Thyroid gland (tissue), 4 donors: ENCODE measurements at regions not wholly inside any gene's neighbourhood (a gene's known extent, or its start where the extent isn't known, plus 50 kb on each side); places are given as distances from the start of the nearest gene placed in this dataset.
"Not testable (repeated sequence)": the region's sequence is repeated elsewhere in the genome, so short reads cannot be mapped to it uniquely, and the experiment has no call there.

Experiments used
- DNase-seq, 2 donors: peaks; one replicate each; pipeline ENCODE4 v3.0.0-alpha.2; 2019
- H3K27ac ChIP-seq, 3 donors: fragments of 200-600 bp; sonication (generic); 1 replicate in 2 of 3; 2 replicates in 1 of 3; pipeline ENCODE4 v1.5.1; 2016 to 2019; ENCODE audit warnings: mild to moderate bottlenecking in 1 of 3, moderate library complexity in 1 of 3
- H3K27me3 ChIP-seq: fragments of 200-600 bp; sonication (generic); one replicate; pipeline ENCODE4 v1.5.1; 2019
- H3K36me3 ChIP-seq, 2 donors: fragments of 200-600 bp; sonication (generic); one replicate each; pipeline ENCODE4 v1.5.1; 2016 to 2019
- H3K4me1 ChIP-seq, 2 donors: fragments of 200-600 bp; sonication (generic); one replicate each; pipeline ENCODE4 v1.5.1; 2017 to 2019
- H3K4me3 ChIP-seq, 3 donors: fragments of 200-600 bp; sonication (generic); replicated peaks in 1 of 3; 1 replicate in 2 of 3; 2 replicates in 1 of 3; pipeline ENCODE4 v1.5.1; 2016; ENCODE audit warnings: mild to moderate bottlenecking in 1 of 3
- H3K9me3 ChIP-seq: fragments of 200-600 bp; sonication (generic); one replicate; pipeline ENCODE4 v1.5.1; 2017
- POLR2A ChIP-seq, 2 donors: fragments of 450-650 bp; IDR thresholded peaks; one replicate each; pipeline ENCODE4 v1.6.1; 2017; ENCODE audit warnings: antibody characterized with exemption in 2 of 2, mild to moderate bottlenecking in 2 of 2, moderate library complexity in 1 of 2
- WGBS, 2 donors: methylation state at CpG; one replicate each; pipeline ENCODE4 v1.1.5; 2017; 5-methylcytosine and 5-hydroxymethylcytosine counted together
- intact Hi-C: fragments of 100-400 bp; cut with DNase I; formaldehyde crosslinking; loops from one replicate; pipeline ENCODE4 v1.15.1; 2023
- TF ChIP-seq, protein P1 (sequence below), 6 experiments: fragments of 200-600 bp in 3 of 6; fragments of 450-650 bp in 3 of 6; sonication (generic) in 3 of 6; IDR thresholded peaks; one replicate each; pipeline ENCODE4 v1.5.1; 2016 to 2019; ENCODE audit warnings: antibody characterized with exemption in 6 of 6, mild to moderate bottlenecking in 2 of 6, inconsistent platforms in 1 of 6, moderate library complexity in 1 of 6

DNA sequence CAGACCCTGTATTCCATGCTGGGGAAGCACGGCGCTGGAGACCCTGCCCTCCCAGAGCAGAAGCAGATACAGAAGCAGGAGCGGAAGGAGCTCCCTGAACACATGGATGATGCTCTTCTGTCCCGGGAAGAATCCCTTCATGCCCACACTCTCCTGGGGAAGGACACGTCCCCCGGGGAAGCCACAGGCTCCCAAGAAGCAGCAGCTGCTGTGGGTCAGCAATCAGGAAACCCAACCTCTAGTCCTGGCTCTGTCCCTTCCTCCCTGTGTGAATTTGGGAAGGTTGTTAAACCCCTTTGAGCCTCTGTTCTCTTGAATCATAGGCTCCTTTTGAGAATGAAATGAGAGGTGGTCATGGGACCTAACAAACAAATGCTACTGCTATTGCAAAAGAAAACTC is 176.2 kb upstream of the TPM1 start:
- H3K27me3 ChIP-seq = no peaks in the 10 kb centered on the region
- no peak overlapping the region for H3K27ac ChIP-seq
- WGBS, 2 donors = 89% methylated on average over 3 to 6 of the region's 6 CpGs
- no peak overlapping the region for H3K4me3 ChIP-seq
- no peaks in the 10 kb centered on the region for H3K36me3 ChIP-seq
- DNase-seq = no peak
- H3K9me3 ChIP-seq = no peaks in the 10 kb centered on the region
- intact Hi-C loops = no loop called here
- TF ChIP-seq, protein P1, sequence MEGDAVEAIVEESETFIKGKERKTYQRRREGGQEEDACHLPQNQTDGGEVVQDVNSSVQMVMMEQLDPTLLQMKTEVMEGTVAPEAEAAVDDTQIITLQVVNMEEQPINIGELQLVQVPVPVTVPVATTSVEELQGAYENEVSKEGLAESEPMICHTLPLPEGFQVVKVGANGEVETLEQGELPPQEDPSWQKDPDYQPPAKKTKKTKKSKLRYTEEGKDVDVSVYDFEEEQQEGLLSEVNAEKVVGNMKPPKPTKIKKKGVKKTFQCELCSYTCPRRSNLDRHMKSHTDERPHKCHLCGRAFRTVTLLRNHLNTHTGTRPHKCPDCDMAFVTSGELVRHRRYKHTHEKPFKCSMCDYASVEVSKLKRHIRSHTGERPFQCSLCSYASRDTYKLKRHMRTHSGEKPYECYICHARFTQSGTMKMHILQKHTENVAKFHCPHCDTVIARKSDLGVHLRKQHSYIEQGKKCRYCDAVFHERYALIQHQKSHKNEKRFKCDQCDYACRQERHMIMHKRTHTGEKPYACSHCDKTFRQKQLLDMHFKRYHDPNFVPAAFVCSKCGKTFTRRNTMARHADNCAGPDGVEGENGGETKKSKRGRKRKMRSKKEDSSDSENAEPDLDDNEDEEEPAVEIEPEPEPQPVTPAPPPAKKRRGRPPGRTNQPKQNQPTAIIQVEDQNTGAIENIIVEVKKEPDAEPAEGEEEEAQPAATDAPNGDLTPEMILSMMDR (IDR thresholded peaks at IDR 0.05) = no peak
- TF ChIP-seq POLR2A (IDR thresholded peaks at IDR 0.05) = no peak
- no peaks in the 10 kb centered on the region for H3K4me1 ChIP-seq

DNA sequence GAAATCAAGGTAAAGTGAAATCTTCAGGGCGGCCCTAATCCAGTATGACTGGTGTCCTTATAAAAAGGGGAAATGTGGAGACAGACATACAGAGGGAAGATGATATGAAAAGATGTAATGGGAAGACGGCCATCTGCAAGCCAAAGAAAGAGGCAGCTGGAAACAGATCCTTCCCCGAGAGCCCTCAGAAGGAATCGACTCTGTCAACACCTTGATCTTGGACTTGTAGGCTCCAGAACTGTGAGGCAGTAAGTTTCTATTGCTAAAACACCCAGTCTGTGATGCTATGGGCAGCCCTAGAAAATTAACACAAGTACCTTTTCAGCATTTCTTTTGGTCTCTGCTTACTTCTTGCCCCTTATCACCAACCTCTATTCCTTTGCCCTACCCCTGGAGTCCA is 174.7 kb upstream of the TPM1 start:
- DNase-seq = no peak
- Histone ChIP-seq H3K27me3 (no peaks in the 10 kb centered on the region), H3K4me1 (no peaks in the 10 kb centered on the region), H3K4me3 (no peak overlapping the region), H3K27ac (no peak overlapping the region), H3K36me3 (no peaks in the 10 kb centered on the region), H3K9me3 (no peaks in the 10 kb centered on the region)
- WGBS, 2 donors = 80 to 90% methylated on average over 4 of the region's 4 CpGs
- intact Hi-C loops = no loop called here
- no peak for TF ChIP-seq POLR2A (IDR thresholded peaks at IDR 0.05)
- TF ChIP-seq, protein P1 (IDR thresholded peaks at IDR 0.05) = no peak

DNA sequence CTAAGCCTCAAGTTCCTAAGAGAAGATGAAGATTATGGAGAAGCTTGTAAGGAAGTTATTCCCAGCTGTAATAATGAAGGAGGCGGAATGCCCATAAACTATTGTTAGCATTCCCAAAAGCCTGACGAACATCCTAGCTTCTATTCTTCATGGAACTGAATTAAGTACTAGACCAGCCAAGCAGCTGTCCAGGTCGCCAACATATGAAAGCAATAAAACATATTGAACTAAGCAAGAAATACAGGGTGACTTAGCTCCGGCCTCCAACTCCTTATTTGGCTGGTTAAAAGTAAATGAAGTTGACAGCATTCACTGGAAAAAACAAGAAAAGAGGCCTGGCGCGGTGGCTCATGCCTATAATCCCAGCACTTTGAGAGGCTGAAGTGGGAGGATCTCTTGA is 174.0 kb upstream of the TPM1 start:
- intact Hi-C loops = no loop called here
- no peak for DNase-seq
- H3K4me1 ChIP-seq = no peaks in the 10 kb centered on the region
- TF ChIP-seq, protein P1 (IDR thresholded peaks at IDR 0.05) = no peak
- no peak for TF ChIP-seq POLR2A (IDR thresholded peaks at IDR 0.05)
- H3K27ac ChIP-seq = no peak overlapping the region
- H3K9me3 ChIP-seq = no peaks in the 10 kb centered on the region
- H3K4me3 ChIP-seq = no peak overlapping the region
- H3K36me3 ChIP-seq = no peaks in the 10 kb centered on the region
- H3K27me3 ChIP-seq = no peaks in the 10 kb centered on the region
- 84 to 86% methylated on average over 6 of the region's 6 CpGs for WGBS, 2 donors

DNA sequence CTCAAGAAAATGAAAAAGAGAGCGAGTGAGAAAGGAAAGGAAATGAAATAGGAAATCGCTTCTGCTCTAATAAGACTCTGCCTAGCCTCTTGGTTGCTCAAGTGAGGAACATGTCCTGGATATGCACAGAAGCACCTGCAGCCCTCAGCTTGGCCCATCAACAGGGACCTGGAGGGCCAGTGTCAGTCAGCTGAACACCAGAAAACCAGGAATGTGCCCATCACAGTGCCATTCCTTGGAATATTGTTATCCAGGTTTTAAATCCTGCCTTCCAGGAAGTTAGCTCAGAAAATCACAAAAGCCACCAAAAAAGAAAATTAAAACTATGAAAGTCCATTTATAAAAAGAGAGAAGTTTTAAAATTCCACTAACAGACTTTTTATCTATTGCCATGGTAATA is 173.4 kb upstream of the TPM1 start:
- H3K27me3 ChIP-seq = no peaks in the 10 kb centered on the region
- intact Hi-C loops = no loop called here
- no peak for DNase-seq
- 95 to 97% methylated on average over 2 of the region's 2 CpGs for WGBS, 2 donors
- no peaks in the 10 kb centered on the region for H3K9me3 ChIP-seq
- H3K36me3 ChIP-seq = no peaks in the 10 kb centered on the region
- H3K4me3 ChIP-seq = no peak overlapping the region
- H3K27ac ChIP-seq = no peak overlapping the region
- no peak for TF ChIP-seq POLR2A (IDR thresholded peaks at IDR 0.05)
- TF ChIP-seq, protein P1 (IDR thresholded peaks at IDR 0.05) = no peak
- H3K4me1 ChIP-seq = no peaks in the 10 kb centered on the region

DNA sequence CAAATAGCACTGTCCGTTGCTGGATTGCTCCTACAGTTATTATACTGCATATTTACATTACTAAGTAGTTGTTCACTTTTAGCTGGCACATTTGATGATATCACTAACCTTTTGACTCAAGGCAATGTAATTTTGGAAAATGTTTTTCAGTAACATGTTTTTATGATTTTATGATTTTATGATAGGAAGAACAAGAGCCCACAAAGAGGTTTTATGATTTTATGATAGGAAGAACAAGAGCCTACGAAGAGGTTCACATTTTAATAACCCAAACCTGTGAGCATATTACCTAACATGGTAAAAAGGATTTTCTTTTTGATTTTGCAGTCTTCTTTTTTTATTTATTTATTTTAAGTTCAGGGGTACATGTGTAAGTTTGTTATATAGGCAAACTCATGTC is 172.3 kb upstream of the TPM1 start:
- no peak overlapping the region for H3K27ac ChIP-seq
- TF ChIP-seq POLR2A (IDR thresholded peaks at IDR 0.05) = no peak
- TF ChIP-seq, protein P1 (IDR thresholded peaks at IDR 0.05) = no peak
- no peaks in the 10 kb centered on the region for H3K9me3 ChIP-seq
- H3K36me3 ChIP-seq = no peaks in the 10 kb centered on the region
- H3K4me1 ChIP-seq = no peaks in the 10 kb centered on the region
- no peaks in the 10 kb centered on the region for H3K27me3 ChIP-seq
- H3K4me3 ChIP-seq = no peak overlapping the region
- WGBS, 2 donors = 92 to 94% methylated on average over 2 of the region's 2 CpGs
- intact Hi-C loops = no loop called here
- DNase-seq = no peak

DNA sequence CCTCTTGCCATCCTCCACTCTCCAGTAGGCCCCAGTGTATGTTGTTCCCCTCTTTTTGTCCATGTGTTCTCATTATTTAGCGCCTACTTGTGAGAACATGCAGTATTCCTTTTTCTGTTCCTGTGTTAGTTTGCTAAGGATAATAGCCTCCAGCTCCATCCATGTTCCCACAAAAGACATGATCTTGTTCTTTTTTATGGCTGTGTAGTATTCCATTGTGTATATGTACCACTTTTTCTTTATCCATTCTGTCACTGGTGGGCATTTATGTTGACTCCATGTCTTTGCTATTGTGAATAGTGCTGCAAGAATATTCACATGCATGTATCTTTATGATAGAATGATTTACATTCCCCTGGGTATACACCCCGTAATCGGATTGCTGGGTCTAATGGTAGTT is 171.8 kb upstream of the TPM1 start:
- H3K9me3 ChIP-seq, H3K36me3 ChIP-seq, DNase-seq, H3K4me3 ChIP-seq, H3K27me3 ChIP-seq, intact Hi-C loops, H3K4me1 ChIP-seq, H3K27ac ChIP-seq: not testable (repeated sequence)
- WGBS, 2 donors = 83 to 84% methylated on average over 3 of the region's 3 CpGs
